ENCODE measurements at regions not wholly inside any gene's neighbourhood (a gene's known extent, or its start where the extent isn't known, plus 50 kb on each side); places are given as distances from the start of the nearest gene placed in this dataset.

DNA sequence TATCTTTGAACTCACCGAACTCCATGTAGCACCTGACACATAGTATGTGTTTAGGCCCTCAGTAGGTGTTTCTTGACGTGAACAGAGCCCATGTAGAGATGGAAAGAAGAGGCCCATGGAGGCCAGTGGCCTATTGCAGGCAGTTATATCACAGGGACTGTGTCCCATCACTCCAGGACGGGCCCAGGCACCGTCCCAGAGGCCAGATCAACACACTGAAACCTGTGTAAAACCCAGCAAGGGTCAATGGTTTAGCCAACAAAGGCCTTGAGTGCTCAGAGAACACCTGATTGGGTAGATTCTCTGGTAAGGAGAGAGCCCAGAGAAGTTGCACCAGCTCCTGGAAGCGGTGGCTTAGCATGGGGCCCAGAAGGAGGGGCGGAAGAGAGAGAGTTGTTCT, 82.8 kb downstream of the INHBB start:
- no peak for DNase-seq

DNA sequence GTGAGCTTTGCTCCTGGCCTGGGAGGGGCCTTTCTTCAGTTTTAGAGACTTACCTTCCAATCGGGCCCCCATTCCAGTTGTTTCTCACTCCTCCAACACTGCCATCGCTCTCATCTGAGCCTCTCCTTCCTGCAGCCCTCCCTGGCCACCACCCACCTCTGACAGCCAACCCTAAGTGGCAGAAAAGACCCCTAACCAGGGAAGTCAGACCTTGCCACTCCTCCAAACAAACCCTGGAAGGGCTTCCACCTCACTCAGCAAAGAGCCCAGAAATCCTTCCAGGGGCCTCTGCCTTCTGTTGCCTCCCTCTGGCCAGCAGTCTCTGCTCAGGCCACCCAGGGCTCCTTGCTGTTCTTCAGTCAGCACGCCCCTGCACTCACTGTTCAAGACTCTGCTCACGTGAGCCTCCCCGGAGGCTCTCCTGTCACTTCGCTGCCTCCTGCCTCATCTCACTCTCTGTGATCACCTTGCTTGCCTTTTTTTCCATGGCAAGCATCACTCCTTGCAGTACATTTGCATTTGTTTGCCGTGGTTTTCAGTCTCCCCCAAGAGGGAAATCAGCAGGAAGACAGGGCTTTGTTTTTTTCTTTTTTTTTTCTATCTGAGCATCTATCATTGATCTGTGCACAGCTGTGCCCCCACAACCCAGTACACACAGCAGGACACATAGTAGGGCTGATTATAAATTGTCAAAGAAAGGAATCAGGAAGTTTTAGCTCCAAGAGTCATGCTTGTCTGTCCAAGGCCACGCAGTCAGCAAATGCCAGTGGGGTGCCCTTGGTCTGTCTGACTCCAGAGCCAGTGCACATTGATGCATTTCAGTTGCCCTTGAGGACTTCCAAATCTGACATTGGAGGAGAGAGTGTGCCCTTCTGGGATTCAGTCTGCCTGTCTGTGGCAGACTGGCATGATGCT, 83.9 kb downstream of the INHBB start:
- no peak for DNase-seq

DNA sequence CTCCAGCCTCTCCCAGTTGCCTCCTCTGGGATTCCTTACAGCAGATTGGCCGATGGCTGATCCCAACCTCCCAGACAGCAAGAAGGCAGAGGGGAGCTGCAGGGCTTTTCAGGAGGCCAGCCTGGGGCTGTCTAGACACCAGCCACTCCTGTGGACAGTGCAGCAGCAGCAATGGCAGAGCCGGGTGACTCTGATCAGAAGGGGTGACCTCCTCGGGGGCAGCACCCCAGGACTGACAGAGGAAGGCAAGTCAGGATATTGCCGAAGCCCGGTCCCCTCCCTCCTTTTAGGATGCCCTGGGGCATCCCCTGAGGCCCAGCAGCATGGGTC, 84.5 kb downstream of the INHBB start:
- no peak for DNase-seq

DNA sequence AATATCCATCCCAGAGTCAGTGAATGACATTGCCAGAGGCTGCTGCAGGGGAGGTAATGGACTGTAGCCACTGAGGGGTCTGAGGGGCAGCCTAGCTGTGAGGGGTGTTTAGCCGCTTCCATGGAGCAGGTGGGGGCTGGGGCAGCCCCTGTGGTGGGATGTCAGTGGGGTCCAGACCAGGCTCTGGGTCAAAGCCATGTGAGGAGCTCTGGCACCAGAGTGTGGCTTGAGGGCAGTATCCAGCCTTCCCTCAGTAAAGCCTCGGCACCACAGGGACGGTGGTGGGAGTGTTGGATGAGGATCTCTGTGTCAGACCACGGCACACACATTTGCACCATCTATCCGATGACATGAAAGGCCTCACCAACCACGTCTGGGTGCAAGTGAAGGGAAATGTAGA, 85.0 kb downstream of the INHBB start:
- no peak for DNase-seq

DNA sequence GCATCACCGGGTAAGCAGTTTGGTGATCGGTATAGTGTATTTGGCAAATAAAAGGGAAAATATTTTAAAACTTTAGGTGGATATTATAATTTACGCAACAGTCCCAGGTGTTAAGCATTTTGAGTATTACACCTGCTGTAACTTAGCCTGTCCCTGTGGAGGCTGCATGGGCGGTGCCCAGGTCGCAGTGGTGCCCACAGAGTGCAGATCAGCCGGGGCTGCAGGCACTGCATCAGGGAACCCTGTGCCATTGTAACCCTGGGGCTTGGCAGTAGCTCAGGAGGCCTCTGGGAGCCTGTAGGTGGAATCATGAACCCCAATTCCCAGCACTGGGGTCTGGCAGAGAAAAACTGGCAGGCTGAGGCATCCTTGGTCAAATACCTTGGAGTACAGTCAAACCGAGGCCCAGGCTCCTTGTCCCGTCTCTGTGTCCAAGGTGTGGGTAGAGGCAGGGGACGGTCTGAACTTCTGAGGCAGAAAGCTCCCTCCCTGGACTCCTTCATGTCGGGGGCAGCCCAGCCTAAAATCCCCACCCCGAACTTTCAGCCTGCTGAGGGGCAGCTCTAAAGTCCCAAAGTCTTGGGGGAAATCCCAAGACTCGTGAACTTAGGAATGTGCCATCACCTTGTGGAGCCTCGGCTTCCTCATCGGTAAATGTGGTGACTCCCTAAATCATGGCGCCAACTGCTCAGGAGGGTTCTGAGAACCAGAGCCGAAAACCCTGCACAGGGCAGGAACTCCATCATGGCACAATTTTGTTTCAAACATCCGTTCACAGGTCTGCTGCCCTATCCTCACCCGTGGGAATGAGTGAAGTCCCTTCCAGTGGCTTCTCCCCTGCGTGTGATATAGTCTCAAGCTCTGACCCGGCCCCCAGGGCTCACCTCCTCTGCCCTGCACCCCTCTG, 85.7 kb downstream of the INHBB start:
- no peak for DNase-seq

DNA sequence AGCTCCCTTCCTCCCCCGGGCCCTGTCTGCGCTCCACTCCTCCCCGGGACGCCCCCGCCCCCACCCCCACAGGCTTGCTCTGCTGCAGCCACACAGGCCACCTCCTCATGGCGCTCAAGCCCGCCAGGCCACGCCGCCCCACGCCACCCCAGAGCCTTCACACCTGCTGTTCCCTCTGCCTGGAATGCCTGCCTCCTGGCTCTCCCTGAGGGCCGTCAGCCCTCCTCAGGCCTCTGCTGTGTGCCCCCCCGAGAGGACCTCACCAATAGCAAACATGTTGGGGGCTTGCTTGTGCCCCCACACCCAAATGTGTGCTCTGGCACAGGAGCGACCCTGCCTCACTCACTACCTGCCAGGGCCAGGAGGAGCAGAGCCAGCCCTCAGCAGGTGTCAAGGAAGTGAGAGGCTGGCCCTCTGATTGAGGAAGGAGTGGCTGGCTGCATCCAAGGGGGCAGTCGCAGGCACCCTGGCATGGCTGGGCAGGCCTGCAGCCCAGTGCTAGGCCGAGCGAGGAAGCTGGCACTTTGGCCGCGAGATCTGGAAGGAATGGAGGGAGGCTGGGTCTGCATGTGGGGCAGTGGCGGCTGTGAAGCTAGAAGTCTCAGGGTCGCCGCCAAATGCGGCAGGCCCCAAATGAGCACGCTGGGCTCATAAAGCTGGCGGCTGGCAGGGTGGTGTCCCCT, 86.5 kb downstream of the INHBB start:
- no peak for DNase-seq

DNA sequence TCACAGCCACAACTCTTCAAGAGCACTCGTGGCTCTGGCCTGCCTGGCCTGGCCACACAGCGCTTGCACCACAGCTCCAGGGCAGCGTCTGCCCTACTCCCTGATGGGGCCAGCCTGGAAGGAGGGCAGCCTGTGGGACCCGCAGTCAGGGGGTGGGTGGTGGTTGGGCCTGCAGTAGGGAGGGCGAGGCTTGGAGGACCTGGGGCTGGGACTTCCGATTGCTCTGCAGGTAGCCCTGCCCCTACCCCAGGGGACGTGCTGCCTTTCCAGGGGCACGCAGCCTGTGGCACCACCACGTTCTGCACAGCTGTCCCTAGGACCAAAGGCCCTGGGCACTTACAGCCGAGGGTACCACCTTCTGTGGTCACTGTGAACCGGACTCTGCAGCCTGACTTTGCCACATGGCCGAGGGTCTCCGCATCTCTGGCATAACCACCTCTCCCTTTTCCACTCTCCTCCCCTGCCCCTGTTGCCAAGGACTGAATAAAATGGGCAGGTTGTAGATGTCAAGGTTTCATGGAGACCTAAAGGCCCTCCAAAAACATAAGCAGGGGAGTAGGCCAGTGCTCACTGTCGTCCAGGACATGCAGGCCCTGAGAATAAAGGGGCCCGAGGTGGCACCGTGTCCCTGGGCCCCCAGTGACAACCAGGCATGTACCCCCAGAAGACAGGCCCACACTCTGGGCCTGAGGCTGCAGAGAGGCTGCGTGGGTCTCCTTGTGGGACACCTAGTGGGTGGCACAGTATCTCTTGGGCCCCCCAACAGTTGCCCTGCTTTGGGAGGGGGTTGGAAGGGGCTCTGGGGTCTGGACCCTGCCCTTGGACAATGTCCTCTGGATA, 87.3 kb downstream of the INHBB start:
- no peak for DNase-seq

DNA sequence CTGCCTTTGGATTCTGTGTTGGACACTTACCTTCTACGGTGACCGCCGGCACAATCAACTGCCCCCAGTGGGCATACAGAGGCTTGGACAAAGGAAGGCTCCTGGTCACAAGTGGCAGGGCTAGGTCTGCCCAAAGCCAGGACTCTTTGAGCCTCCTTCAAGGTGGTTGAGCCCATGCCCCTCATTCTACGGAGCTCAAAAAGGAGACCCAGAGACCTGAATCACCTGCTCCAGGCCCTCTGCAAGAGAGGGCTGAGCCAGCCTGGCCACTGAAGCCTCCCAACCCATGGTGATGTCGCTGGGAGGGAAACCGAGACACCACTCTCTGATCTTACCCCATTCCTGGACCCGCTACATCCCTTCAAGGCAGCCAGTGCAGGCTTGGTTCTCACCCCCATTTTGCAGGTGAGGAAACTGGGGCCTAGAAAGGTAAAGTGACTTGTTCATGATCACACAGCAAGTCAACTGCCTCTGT, 87.9 kb downstream of the INHBB start:
- no peak for DNase-seq

DNA sequence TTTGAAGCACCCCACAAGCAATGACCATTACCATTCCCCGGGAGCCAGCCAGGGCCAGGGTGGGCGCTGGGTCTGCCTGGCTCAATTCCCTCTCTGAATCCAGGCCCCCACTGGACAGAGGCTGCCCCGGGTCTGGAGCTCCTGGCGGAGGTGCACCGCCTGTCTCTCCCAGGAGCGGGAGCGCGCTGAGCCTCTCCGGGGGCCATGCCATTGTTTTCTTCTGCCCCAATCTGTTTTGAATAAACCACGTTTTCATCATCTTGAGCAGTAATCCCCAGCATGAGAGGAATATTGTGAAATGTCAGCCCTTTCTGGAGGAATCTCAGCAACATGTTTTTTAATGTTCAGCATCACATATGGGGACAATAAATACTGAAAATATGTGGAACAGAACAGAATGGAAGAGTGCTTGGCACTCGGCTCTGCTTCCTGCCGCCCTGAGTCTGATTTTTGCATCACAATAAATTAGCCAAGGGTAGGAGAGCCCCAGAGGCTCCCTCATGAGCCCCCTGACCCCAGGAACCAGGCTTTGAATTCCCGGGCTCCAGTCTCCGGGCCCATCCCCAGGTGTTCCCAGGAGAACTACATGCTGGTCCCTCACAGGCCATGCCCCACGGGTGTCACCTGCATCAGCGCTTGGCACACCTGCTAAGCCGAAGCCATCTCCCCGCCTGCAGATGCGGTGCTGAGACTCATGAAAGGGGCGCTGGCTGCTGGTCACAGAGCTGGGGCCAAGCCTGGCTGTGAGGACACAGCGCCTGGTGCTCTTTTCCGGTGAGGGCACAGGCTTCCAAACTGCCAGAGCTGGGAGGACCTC, 88.8 kb downstream of the INHBB start:
- DNase-seq = no peak

DNA sequence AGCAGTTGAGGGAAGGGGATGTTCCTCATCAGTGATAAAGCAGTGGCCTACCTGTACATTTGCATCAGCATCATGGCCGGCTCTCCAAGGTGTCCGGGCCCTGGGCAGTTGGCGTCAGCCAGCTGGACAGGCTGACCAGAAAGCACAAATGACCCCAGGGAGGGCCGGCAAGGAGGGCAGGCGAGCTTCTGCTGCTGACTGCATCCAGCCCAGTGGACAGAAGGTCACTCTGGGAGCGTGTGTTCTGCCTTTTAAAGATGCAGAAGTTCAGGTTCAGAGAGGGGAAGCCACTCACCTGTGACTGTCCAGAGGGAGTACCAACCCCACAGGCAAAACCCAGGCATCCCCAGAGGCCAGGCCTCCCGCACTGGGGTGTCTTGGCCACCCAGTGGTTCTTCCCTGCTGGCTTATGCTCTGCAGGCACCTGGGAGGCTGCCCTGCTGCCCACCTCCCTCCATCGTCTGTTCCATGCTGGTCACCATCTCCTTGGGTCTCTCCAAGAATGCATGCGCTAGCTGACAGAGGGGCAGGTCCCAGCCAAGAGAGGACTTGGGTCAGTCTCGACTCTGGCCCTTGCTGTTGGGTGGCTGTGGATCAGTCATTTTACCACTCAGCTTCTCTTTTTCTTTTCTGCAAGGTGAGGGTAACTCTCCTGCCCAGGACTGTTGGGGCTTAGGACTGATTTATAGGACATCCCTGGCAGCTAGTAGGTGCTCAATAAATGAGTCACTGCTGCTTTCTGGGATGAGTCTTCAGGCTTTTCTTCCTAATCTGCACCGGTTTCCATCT, 89.9 kb downstream of the INHBB start:
- DNase-seq = no peak

DNA sequence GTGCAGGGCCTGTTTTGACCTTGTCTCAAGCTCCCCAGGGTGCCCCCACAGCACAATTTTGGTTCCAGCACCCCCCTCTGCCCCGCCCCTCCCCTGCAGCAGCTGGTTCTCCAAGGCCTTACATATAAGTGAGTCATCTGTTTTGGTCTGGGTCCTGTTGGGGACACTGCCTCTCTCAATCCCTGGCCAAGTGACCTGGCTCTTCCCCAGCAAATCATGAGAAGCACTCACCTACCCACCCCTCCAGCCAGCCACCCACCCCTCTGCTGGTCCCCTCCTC, 90.5 kb downstream of the INHBB start:
- no peak for DNase-seq

DNA sequence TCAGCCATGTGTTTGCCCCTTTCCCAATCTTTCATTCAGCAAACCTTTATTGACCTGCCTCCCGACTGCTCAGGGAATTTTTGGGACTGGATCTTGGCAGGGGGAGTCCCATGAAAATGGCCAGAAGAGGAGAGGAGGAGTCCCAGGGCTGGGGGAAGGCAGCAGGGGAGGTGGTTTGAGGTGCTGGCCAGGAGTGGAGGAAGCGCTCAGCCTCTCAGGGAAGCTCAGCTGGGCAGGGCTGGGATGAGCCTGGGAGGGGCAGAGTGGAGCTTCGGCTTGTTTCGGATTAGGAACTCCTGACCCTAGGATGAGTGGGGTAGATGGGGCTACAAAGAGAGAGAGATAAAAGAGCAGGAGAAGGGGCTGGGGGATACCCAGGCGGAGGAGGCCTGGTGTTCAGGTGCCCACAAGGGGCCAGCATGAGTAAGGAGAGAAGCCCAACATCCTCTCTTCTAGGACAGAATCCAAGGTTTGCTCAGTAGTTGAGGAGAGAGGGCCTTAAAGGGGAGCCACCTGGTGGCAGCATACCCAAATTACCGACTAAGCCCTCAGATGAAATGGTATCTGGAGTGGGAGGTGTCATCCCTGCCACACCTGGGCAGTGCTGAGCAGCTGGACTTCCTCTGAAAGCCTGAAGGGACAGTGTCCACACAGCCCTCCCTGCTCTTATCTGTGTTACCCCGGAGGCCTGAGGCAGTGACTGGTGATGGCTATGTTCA, 91.1 kb downstream of the INHBB start:
- no peak for DNase-seq

DNA sequence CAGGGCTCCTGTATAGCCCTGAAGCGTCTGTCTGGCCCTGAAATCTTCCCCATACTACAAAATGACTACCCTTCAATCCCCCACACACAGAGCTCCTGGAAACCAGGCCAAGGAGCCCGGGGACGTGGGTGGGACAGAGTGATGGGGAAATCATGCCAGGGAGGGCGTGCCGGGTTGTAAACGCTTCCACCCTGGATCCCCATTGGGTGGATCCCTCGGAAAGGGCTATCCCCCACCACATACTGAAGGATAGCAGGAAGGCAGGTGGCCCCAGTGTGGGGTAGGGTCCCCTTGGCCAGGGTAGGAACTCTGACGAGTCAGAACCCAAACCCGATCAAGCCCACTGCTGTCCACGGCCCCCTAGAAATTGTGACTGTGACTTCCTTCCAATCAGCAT, 91.7 kb downstream of the INHBB start:
- DNase-seq = no peak

DNA sequence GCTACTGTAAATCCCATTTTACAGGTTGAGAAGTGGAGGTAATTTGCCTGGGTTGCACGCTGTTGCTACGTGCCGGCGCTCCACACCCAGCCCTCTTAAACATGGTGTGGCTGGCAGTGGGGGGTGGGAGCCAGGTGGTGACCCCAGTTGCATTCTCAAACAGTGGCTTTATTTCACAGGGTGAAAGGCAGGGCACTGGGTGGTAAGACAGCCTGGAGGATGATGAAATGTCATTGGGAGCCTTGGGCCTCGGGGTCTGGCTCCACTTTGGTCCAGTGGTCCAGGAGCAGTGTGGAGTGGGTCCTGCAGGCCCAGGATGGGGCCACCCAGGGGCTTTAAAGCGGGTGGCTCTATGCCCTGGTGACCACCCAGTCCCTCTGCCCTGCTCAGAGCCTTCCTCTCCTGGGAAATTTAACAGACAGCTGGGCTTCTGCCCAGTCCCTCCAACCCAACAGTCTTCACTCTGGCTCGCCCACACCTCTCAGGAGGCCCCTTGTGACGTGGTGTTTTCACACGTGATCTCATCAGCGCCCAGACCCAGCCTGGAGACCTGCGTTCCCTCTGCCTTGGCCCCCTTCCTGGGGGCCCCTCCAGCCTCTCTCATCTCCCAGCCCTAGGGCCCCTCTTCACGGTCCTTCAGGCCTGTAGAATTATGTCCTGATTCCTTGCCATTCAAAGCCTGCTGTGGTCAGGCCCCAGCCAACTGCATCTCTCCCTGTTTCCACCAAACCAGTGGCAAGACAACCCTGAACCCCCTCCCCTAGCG, 92.5 kb downstream of the INHBB start:
- no peak for DNase-seq

DNA sequence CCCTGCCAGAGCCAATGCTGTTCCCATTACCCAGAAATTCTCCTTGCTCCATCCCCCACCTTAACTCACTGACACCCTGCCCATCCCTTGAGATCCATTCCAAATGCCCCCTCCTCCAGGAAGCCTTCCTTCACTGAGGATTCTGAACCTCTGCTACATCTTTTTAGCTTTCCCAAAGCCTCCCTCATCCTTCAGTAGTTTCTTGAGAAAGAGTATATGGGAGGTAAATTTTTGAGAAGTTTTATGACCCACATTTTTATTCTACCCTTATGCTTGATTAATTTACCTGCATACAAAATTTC, 93.1 kb downstream of the INHBB start:
- no peak for DNase-seq

DNA sequence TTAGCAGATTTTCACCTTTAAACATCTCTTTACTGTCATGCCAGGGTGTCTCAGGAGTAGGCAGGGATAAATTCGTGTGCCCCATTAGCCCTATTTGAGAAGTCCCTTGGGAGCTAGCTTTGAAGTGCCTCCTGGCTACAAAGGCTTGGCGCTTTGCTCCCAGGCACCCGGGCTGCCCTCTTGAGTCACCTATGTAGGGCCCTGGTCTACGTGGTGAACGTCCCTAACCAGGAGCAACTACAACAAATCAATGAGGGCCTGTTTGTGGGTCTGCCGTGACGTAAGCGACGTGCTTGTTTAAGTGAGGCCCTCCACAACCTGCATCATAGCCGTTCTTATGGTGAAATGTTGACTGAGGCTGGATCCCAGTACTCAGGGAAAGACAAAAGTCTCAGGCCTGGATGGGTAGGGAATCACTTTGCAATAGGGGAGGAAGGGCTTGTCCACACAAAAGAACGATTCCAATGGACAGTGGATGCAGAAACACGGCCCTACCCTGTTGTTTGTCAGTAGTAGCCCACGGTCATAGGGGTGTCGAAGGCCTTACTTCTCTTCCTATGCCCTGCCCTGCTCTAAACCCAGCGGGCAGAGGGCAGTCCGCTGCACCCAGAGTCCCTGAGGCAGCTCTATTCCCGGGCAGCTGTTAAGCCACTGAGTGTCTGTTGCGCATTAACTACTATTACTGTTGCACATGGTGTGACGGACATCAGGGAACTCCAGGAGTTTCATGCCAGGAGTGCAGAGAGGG, 93.9 kb downstream of the INHBB start:
- no peak for DNase-seq

DNA sequence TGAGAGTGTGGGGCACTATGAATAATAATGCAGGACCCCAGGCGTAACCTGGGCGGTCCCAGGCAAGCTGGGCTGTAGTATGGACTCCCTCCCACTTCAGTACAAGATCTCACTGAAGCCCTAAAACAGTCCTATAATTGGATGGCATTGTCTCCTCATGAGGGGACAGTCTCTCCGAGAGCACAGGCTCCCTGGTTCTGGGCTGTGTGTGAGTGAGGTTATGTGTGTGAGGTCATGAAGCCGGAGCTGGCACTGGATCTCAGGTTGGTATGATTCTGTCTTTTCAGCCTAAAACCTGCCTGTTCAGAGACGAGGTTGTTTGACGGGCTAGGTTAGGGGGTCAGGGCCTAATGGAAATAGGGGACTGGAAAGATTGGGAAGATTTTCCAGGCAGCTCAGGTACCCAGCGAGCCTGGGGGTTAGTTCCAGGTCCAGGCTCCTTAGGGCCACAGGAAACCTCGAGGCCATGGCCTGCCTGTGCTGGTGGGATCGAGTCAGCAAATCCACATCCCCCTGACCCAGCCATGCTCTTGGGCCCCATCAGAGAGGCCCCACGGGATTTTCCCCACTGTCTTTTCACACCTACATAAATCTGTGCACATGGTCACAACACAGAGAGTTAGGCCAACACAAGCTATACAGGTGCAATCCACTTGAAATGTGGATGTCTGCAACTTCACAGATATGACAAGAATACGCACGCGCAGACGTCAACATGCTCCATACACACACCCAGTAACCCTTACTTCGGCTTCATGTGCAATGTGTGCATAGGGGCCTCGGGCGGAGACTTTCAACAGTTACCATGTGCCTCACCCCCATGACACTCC, 94.8 kb downstream of the INHBB start:
- no peak for DNase-seq

DNA sequence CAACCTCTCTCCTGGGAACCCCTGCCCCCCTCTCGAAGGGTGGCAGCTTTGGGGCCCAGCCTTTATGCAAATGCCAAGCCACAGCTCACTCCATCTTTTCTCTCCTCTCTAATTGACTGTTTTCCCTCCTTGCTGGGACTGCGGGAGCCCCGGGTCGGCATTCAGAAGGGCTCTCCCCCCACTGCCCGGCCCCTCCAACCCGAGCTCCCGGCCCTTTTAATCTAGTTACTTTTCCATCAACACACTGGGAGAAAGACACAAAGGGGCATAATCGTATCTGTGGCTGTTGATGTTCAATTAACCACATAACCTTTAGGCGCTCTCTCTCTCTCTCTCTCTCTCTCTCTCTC, 95.4 kb downstream of the INHBB start:
- no peak for DNase-seq
